MM.1S (cell line): ENCODE measurements at regions not wholly inside any gene's neighbourhood (a gene's known extent, or its start where the extent isn't known, plus 50 kb on each side); places are given as distances from the start of the nearest gene placed in this dataset.

Experiments
- EZH2 ChIP-seq: fragments of 300-600 bp; sonication (generic); optimal IDR thresholded peaks from 2 replicates; pipeline ENCODE3; 2017; ENCODE audit warnings: low read depth, mild to moderate bottlenecking, antibody characterized with exemption, low read length, mixed read lengths
- EZH2phosphoT487 ChIP-seq: fragments of 300-600 bp; sonication (generic); IDR thresholded peaks from 2 replicates; pipeline ENCODE4 v1.6.1; 2018; ENCODE audit warnings: antibody characterized with exemption, low read length
- TF ChIP-seq, protein P1 (sequence below): fragments of 300-600 bp; sonication (generic); IDR thresholded peaks from 2 replicates; pipeline ENCODE4 v1.5.1; 2016; ENCODE audit warnings: antibody characterized with exemption, low read length, mixed read lengths

- TF ChIP-seq EZH2phosphoT487 (no peak), EZH2 (no peak)
- TF ChIP-seq, protein P1, sequence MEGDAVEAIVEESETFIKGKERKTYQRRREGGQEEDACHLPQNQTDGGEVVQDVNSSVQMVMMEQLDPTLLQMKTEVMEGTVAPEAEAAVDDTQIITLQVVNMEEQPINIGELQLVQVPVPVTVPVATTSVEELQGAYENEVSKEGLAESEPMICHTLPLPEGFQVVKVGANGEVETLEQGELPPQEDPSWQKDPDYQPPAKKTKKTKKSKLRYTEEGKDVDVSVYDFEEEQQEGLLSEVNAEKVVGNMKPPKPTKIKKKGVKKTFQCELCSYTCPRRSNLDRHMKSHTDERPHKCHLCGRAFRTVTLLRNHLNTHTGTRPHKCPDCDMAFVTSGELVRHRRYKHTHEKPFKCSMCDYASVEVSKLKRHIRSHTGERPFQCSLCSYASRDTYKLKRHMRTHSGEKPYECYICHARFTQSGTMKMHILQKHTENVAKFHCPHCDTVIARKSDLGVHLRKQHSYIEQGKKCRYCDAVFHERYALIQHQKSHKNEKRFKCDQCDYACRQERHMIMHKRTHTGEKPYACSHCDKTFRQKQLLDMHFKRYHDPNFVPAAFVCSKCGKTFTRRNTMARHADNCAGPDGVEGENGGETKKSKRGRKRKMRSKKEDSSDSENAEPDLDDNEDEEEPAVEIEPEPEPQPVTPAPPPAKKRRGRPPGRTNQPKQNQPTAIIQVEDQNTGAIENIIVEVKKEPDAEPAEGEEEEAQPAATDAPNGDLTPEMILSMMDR = no peak
Measured at GRCh38 chr15:49789436-49789835, 168.6 kb downstream of the DTWD1 start.
